ENCODE measurements at regions not wholly inside any gene's neighbourhood (a gene's known extent, or its start where the extent isn't known, plus 50 kb on each side); places are given as distances from the start of the nearest gene placed in this dataset.
"Not testable (repeated sequence)": the region's sequence is repeated elsewhere in the genome, so short reads cannot be mapped to it uniquely, and the experiment has no call there.

DNA sequence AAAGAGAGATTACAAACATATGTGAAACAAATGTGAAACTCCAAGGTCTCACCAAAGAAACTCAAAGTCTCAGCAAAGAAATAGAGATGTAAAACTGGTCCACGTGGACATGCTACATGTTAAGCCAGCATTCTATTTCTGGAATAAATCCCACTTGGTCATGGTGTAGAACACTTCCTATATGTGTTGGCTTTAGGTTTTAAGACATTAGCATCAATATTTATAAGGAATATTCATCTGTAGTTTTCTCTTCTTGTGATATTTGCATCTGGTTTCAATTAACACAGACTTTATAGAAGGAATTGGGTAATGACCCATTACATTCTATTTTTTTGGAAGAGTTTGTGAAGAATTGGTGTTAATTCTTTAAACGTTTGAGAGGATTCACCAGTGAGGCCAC lies 133.1 kb downstream of the COPS8 start:
- no peak for DNase-seq

- DNase-seq, result no peak
Observed at GRCh38 chr2:237219826-237220225, 134.1 kb downstream of the COPS8 start.

GRCh38 chr2:237221443-237221842 lies 135.8 kb downstream of the COPS8 start:
- DNase-seq, result no peak

- DNase-seq, result no peak
Observed at GRCh38 chr2:237222178-237222577, 136.5 kb downstream of the COPS8 start.

GRCh38 chr2:237222601-237223041 lies 136.9 kb downstream of the COPS8 start:
- DNase-seq, result no peak

DNA sequence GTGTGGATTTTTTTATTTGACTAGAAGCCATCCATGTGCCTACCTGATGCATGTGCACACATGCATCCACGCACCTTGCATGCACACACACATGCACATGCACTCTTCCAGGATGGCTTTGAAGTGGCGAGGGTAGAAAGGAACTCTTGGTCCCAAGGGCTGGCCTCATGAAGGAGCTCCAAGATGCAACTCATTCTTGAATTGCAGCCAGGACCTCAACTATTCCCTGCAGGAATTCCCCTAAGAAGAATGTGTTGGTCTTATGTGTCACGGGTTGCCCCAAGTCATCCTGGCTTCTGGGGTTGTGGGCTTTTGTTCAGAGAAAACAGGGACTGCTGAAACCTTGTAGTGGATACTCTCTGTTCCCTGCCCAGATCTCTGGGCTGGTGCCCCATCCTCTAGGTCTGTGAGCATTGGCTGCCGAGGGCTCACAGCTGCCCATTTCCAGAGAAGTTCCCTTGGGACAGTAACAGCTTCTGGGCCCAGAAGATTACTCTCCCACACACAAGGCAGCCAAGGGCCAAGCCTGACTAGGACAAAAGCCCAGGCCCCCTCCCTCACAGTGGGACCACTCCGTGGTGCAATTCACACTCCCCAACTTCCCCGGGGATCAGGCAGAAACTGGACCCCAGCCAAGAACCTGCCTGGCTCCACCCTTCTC lies 137.6 kb downstream of the COPS8 start:
- no peak for DNase-seq

DNA sequence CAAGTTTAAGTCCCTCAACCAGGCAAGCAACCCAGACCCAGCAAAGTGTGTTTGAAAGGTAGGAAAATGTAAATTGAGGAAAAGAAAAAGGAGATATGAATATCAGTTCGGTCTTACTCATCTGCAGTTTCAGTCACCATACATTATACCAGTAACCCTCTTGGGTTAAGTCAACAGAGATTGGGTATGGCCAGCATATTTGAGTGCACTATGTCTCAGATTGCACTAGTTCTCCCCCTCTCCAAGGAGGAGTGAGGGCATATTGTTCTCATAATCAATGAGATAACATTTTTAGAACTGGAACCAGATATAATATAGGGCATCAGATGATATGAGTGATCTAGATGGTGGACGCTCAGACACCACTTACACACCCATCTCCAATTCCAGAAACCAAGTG lies 141.5 kb downstream of the COPS8 start:
- no peak for DNase-seq

GRCh38 chr2:237227592-237228280 lies 142.0 kb downstream of the COPS8 start:
- DNase-seq, result peak; percentile 47

DNA sequence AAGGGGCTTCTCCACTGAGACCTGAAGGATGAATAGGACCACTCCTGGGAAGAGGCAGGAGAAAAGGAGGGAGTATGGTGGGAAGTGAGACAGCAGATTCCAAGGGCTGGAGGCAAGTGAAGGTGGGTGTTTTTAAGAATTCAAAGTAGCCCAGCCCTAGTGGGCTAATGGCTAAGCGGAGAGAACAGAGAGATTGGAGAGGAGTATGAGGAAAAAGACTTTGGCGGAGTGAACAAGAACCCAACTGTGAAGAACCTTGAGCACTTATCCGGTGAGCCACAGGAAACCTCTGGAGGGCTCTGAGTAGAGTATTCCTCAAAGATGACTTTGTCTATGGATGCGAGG lies 142.6 kb downstream of the COPS8 start:
- DNase-seq, result no peak

DNA sequence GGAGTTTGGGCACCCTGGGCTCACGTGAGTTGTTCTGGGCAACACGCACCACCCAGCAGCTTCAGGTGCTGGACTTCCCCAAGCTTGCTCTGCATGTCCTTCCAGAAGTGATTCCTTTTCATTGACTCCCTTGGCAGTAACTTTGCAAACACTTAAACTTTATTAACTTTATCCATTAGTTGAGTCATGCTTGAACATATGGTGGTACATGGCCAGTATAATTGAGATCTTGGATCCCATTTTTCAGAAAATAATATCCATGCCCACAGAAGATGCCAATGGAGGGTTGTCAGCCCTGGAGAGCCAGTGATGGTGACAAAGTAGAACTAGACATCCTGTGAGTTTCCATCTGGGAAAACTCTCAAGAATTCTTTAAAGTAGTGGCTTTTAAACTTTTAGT lies 144.2 kb downstream of the COPS8 start:
- DNase-seq, result no peak

DNA sequence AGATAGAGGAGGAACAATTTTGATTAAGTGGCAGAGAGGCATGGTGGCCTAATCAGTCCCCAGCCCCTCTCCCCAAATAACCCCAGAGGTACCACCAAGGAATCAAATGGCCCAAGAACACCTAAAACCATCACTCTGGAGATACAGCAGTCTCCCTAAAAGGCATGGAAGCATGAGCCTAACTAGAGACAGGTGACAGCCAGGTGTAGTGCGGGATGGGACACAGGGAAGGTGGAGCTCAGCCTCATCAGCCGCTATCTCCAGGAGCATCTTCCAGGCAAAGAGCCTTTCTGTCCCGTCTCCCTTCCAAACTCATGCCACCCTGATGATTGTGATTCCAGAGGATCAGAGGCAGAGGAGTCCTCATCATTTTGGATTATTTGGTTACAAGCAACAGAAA lies 144.7 kb downstream of the COPS8 start:
- no peak for DNase-seq

GRCh38 chr2:237231593-237231992 lies 145.9 kb downstream of the COPS8 start:
- DNase-seq, result no peak

DNA sequence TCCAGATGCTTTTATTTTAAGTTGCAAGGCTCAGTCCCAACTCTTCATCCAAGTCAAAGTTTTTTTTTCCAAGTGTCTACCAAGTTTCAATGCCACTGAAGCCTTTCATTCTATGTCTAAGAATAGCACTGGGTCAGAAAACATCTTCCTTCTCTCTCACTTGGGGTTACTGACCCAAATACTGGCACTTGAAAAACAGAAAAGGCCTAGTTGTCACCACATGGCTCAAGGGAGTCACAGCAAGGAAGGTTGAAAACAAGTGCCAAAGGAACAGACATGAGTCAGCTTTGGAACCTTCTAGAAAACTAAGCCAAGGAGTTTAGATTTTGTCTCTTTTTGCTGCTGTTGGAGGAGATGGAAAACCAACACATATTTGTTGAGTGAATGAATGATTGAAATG lies 146.5 kb downstream of the COPS8 start:
- no peak for DNase-seq

GRCh38 chr2:237234268-237234667 lies 148.6 kb downstream of the COPS8 start:
- DNase-seq, result no peak

DNA sequence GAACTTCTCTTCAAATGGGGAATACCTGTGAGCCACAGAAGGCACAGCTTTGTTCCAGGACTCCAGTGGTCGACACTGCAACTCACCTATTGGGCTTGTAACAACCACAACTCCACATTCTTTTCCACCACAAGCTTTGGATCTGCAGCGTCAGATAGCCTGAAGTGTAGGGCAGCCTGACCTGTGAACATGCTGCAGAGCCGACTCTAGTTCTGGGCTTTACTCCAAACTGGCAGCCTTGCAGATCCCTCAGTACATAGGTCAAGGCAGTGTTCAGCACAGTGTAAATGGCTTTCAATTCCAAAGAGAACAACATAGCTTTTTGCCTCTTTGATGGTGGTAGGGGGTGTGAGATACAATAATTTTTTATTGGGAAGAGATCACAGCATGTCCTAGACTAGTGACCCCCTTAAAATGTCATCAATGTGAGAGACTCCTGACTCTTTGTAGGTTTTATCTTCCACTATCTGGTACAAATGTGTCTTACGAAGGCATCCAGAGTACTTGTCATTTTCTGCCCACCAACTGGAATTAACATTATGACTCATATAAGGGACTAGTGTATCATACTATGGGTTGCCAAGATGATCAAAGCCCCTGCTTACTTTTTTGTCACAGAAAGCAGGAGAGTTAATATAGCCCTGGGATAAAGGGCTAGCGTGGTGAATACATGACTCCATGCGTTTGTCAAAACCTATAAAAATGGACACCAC lies 149.8 kb downstream of the COPS8 start:
- DNase-seq, result no peak

DNA sequence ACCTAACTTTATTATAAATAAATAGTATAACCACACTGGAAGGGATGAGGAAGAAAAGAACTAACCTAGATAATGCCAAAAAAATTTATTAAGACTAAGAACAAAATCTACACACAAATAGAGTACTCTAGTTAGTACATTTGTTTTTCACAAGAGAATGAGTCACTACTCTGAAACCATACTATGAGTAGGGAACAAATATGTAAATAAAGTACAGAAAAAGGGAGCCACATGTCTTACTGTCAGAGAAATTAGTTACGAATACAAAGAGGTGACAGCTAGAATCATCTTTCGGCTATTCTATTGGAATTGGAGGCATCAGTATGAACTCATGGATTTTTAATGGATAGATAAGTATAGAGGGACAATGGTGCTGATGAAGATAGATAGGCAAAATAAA lies 150.5 kb downstream of the COPS8 start:
- no peak for DNase-seq

GRCh38 chr2:237238249-237238648 lies 152.6 kb downstream of the COPS8 start:
- no peak for DNase-seq

- DNase-seq, result no peak
Observed at GRCh38 chr2:237240252-237240651, 154.6 kb downstream of the COPS8 start.

DNA sequence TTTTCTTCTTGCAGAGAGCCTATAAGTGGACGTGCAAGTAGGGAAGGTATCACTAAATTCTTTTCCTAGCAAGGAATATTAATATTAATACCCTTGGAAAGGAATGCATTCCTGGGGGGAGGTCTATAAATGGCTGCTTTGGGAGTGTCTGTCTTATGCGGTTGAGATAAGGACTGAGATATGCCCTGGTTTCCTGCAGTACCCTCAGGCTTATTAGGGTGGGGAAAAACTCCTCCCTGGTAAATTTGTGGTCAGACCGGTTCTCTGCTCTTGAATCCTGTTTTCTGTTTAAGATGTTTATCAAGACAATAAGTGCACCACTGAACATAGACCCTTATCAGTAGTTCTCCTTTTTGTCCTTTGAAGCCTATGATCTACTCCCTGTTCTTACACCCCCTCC lies 155.2 kb downstream of the COPS8 start:
- DNase-seq, result not testable (repeated sequence)

DNA sequence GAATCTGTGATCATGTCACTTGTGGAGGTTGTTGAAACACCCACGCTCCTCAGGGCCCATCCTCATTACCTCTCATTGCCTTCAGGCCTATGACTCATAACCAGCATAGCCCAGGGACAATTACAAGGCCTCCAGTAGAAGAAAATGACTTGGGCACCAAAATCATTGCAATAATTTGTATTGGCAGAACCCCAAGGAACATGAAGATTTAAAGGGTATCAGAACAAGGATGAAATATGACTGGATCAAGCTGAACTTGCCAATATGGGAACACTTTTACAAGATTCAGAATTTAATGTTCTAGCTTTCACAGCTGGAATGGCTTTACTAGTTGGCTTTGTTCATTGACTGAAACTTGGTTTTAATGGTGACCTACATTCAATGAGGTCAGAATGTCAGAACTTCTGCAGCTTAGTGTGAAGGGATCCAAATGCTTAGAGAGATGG lies 156.4 kb downstream of the COPS8 start:
- DNase-seq, result no peak

DNA sequence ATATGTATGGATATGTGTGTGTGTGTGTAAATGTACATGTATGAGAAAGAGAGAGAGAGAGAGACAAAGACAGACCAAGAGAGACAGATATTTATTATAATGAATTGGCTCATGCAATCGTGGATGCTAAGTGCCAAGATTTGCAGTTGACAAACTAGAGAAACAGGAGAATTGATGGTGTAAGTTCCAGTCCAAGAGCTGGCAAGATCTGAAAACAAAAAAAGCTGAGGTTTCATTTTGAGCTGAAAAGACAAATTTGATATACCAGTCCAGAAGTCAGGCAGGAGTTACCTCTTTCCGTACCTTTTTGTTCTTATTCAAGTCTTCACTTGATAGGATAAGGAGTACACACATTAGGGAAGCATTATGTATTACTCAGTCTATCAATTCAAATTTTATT lies 157.8 kb downstream of the COPS8 start:
- DNase-seq, result no peak

- no peak for DNase-seq
Observed at GRCh38 chr2:237244178-237244577, 158.5 kb downstream of the COPS8 start.

DNA sequence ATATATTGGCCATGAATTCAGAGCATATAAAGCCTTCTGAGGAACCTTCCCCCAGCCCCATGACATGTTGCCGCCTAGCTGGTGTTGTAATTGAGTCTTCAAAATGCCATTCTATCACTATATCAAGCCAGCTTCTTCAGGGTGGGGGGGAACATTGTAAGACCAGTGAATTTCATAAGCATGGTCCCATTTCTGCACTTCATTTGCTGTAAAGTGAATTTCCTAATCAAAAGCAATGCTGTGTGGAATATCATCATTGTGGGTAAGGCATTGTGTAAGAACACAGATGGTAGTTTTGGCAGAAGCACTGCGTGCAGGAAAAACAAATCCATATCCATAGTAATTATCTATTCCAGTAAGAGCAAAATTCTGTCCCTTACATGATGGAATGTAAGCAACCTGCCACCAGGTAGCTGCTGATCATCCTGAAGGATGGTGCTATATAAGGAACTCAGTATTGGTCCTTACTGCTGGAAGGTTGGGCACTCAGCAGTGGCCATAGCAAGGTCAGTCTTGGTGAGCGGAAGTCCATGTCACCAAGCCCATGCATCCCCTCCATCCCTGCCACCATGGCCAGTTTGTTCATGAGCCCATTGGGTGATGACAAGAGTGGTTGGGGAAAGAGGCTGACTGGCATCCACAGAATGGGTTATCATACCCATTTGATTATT lies 159.4 kb downstream of the COPS8 start:
- DNase-seq, result peak; percentile 26

GRCh38 chr2:237250599-237250998 lies 163.4 kb downstream of the COL6A3 start:
- no peak for DNase-seq

Measured in MV-4-11 (cell line).